Retinal pigment epithelial cell (primary cell): ENCODE measurements at regions not wholly inside any gene's neighbourhood (a gene's known extent, or its start where the extent isn't known, plus 50 kb on each side); places are given as distances from the start of the nearest gene placed in this dataset.

Experiments
- DNase-seq: peaks from one replicate; pipeline ENCODE4 v3.0.0-alpha.2; 2010; ENCODE audit warnings: low read depth
- H3K4me3 ChIP-seq: 2 replicates; pipeline ENCODE4 v1.5.1; 2011; ENCODE audit warnings: mild to moderate bottlenecking, low read length, control low read depth, moderate library complexity
- TF ChIP-seq, protein P1 (sequence below): conservative IDR thresholded peaks from 2 replicates; pipeline ENCODE4 v1.5.1; 2011; ENCODE audit warnings: low read depth, low read length, control low read depth, inconsistent platforms

GRCh38 chr22:49237279-49237678, 590.4 kb downstream of the BRD1 start:
- TF ChIP-seq, protein P1, sequence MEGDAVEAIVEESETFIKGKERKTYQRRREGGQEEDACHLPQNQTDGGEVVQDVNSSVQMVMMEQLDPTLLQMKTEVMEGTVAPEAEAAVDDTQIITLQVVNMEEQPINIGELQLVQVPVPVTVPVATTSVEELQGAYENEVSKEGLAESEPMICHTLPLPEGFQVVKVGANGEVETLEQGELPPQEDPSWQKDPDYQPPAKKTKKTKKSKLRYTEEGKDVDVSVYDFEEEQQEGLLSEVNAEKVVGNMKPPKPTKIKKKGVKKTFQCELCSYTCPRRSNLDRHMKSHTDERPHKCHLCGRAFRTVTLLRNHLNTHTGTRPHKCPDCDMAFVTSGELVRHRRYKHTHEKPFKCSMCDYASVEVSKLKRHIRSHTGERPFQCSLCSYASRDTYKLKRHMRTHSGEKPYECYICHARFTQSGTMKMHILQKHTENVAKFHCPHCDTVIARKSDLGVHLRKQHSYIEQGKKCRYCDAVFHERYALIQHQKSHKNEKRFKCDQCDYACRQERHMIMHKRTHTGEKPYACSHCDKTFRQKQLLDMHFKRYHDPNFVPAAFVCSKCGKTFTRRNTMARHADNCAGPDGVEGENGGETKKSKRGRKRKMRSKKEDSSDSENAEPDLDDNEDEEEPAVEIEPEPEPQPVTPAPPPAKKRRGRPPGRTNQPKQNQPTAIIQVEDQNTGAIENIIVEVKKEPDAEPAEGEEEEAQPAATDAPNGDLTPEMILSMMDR, result no peak
- no peak for DNase-seq
- H3K4me3 ChIP-seq, result no peak overlapping the region

GRCh38 chr22:49236541-49237075, 591.1 kb downstream of the BRD1 start:
- H3K4me3 ChIP-seq, result no peak overlapping the region
- no peak for DNase-seq
- TF ChIP-seq, protein P1, result no peak

DNA sequence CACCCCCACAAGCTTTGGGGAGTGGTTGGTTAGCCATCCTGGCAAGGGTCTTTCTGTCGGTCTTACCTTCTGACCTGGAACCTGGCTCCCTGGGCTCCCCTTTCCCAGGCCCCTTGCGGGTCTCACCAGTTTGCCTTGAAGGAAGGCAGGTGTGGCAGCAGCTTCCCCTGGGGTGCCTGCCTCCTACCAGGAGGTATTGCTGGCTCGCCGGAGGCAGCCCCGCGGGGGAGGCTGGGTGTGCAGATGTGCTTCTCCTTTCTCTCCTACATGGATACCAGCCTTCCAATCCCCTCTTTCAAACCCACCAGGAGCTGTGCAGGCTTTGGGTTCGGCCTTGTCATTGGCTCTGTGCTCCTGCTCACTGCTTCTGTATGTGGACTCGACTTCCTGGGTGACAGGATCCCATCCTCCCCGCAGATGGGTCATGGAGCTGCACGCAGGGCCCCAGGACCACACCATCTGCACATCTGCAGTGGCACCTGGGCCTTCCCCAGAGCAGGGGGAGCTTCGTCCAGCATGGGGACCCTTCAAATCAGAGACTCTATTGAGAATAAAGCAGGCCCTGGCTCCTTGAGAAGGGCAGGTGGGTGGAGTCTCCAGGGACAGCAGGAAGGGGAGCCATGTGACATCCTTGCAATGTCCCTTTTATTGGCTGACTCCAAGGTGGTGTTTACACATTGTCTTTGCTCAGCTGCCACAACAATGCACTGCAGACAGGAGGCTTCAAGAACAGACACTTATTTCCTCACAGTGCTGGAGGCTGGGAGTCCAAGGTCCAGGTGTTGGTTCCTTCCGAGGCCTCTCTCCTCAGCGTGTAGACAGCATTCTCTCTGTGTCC, 592.0 kb downstream of the BRD1 start:
- no peak for DNase-seq
- TF ChIP-seq, protein P1, result no peak
- H3K4me3 ChIP-seq, result no peak overlapping the region

DNA sequence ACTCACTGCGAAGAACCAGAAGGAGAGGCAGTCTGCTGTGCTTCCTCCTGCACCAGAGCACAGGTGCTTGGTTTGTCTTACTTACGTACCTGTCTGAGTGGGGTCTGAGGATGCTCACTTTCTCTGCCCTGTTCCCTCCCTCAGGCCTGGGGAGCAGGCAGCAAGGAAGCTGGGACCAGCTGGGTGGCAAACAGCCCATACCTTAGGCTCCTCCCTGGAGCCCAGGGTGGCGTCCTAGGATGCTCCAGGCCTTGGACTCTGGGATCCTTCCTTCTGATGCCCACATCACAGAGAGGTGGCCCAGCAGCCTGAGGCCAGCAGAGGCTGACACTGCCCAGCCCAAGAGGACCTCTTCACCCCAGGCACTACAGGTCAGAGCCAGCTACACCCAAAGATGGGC, 593.2 kb downstream of the BRD1 start:
- no peak overlapping the region for H3K4me3 ChIP-seq
- DNase-seq, result no peak
- TF ChIP-seq, protein P1, result no peak

- TF ChIP-seq, protein P1, result no peak
- no peak for DNase-seq
- no peak overlapping the region for H3K4me3 ChIP-seq
These were observed 594.1 kb downstream of the BRD1 start for GRCh38 chr22:49233507-49234100.

DNA sequence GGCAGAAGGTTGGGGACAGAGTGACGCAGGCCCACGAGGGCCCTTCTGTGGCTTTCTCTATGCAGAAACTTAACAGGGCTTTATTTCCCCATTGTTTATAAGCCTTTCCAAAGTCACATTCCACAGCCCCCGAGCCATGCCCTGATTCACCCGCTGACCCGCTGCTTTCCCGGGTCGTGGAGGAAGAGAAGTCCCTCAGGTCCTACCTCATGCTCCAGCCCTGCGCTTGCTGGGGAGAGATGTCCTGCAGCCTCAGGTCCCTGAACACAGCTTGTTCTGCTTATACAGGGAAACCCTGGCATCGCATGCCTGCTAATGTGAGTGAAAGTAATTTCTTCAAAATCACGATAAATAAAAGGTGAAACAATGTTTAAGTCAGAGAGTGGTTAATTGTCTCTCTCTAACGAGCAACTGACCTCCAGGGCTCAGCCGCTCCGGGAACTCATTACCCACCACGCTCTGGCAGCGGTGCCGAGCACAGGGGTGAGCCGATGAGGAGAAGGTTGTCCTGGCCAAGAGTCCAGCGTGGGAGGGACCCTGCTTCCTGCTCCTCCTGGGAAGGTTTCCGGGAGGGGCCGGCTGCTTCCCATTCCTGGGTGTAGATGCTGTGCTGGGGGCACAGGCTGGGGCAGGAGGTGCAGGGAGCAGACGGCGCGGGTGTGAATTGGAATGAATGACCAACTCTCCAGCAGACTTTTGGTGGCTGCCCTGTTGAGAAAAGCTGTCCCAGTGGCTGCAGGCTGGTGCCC, 595.2 kb downstream of the BRD1 start:
- H3K4me3 ChIP-seq, result no peak overlapping the region
- TF ChIP-seq, protein P1, result no peak
- DNase-seq, result no peak
